Kidney epithelial cell (primary cell): ENCODE measurements at regions not wholly inside any gene's neighbourhood (a gene's known extent, or its start where the extent isn't known, plus 50 kb on each side); places are given as distances from the start of the nearest gene placed in this dataset.

Source experiments
- DNase-seq: peaks from one replicate; pipeline ENCODE4 v3.0.0-alpha.2; 2010; ENCODE audit warnings: low read depth
- H3K27me3 ChIP-seq: 2 replicates; pipeline ENCODE4 v1.6.0; 2011; ENCODE audit warnings: low read length; ENCODE audit not compliant: control insufficient read depth, insufficient read depth
- H3K36me3 ChIP-seq: 2 replicates; pipeline ENCODE4 v1.5.1; 2011; ENCODE audit warnings: low read length; ENCODE audit not compliant: control insufficient read depth, insufficient read depth
- H3K4me3 ChIP-seq: 2 replicates; pipeline ENCODE4 v1.5.1; 2011; ENCODE audit warnings: low read depth, mild to moderate bottlenecking, control low read depth, low read length
- CTCF ChIP-seq: IDR thresholded peaks from 2 replicates; pipeline ENCODE4 v1.5.1; 2011; ENCODE audit warnings: mild to moderate bottlenecking, moderate library complexity, low read length, control low read depth, inconsistent platforms; ENCODE audit not compliant: insufficient read depth, poor library complexity, severe bottlenecking

DNA sequence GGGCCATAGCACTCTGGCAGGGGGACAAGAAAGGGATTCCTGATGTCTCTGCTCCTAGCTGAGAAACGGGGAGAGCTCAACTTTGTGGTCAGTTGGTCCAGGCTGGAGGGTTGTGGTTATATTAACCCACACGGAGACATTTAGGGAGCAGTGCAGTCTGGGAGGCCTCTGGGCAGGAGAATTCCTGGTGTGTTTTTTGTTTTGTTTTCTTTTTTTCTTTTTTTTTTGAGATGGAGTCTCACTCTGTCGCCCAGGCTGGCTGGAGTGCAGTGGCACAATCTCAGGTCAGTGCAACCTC lies 88.0 kb upstream of the SHISAL1 start:
- no peak for DNase-seq
- TF ChIP-seq CTCF = no peak
- no peak overlapping the region for H3K4me3 ChIP-seq

DNA sequence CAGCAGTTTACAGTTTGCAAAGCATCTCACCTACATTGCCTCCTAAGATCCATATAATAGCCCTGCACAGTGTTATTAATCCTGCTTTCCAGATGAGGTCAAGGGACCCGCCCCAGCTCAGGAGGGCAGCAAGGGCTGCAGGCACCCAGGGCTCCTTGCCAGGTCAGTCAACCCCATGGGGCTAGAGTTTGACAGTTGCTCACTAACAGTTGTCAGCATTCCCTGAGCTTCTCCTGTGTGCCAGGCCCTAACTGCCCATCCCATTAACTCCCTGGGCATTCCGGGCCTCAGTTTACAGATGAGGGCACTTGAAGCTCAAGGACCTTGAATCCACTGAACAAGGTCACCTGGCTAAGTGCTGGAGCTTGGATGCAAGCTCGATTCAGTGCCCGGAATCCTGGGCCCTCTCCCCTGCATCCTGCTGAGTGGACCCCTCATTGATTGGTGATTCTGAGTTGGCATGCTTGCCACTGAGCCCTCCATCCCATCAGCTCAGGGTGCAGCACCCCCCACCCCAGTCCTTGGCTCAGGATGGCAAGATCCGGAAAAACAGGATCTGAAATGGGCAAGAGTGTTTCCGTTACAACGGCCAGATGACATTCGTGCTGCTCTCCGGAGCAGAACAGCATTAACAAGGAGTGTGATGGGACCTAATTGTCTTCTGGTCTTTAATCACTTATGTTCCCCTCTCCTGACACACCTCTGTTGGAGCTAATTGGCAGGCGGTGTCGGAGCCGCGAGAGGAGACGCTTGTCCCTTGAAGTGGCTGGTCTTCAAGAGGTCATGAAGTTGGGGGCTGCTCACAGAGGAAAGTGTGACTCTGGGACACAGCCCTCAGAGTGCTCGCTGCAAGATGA lies 87.4 kb upstream of the SHISAL1 start:
- no peak for TF ChIP-seq CTCF
- Histone ChIP-seq H3K36me3 (no peaks in the 10 kb centered on the region), H3K27me3 (peaks cover 30% of the 10 kb centered on the region), H3K4me3 (no peak overlapping the region)
- no peak for DNase-seq

More for the DNA sequence above, 88.0 kb upstream of the SHISAL1 start:
- H3K27me3 ChIP-seq = peaks cover 26% of the 10 kb centered on the region
- H3K36me3 ChIP-seq = no peaks in the 10 kb centered on the region

DNA sequence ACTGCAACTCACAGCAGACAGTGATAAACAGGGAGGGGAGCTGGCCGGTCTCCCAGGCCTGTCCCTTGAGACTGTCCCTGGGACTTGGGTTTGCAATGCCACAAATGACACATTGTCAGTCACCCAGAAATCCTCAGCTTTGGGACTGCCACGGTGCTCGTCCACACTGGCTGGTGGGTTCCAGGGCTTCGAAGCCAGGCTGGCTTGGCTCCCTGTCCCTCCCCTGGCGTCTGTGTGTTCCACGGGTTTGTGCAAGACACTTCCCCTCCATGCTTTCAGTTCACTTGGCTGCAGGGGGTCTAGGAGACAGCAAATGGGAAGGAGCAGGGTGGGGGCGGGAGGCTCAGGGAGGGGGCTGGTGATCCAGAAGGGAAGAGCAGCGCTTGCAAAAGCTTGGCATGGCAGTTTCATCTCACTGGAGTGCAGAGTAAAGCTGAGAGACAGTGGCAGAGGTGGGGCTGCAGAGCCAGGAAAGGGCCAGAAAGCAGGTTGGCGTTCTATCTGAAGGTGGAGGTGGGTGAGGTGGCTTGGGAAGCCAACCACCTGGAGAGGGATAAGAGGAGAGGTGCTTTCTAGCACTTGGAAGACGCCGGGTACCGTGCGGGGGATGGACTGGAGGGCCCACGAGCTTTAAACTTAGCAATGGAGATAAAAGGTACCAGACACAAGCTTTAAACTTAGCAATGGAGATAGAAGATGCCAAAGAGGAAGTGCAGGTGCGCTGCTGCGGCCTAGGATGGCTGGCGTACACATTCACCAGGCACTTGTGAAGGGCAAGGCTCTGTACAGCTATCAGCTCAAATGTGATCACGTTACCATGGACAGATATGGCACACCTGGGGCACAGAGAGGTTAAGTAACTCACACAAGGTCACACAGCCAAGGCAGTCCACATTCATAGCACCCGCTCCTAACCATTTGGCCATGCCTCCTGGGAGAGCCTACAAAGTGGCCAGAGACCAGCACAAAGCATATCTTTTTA lies 86.4 kb upstream of the SHISAL1 start:
- H3K4me3 ChIP-seq = no peak overlapping the region
- no peaks in the 10 kb centered on the region for H3K36me3 ChIP-seq
- no peak for DNase-seq
- no peak for TF ChIP-seq CTCF
- peaks cover 40% of the 10 kb centered on the region for H3K27me3 ChIP-seq

DNA sequence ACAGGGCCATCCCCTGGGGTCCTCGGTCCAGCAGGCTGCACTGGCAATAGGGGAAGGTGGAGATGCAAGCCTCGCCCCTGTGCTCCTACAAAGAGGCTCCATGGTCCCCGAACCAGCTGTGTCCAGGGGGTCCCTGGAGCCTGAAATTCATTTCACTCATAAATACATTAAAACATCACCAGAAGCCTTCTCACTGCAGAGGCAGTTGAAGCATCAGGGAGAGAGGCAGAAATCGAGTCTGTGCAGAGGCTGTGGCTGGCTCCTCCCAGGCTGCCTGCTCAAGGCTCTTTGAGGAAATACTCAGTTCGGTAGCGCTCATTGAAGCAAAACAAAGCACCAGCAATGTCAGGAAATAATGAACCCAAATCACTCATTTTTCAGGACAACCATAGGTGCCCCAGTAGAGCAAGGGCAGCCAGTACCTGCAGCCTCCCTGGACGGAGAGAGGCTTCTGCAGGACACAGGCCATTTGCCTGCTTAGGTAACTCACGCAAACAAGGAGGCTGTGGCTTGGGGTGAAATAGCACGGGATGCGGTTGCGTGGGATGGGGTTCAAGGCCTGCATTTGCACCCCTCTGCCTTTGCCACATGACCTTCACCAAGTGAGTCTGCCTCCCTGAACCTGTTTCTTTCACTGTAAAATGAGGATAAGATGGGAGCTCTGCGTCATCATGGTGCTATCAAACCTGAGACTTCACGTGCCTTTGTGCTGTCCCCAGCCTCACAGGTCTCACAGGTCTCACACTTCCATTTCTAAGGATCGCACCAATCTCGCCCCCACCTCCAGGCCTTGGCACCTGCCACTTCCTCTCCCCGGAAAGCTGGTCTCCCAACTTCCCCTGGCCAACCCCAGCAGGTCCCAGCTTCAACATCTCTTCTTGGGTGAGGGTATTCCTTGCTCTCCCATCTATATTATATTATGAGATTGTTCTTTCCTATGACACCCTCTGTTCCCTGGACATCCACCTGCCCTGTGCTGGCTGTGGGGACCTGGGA lies 84.3 kb upstream of the SHISAL1 start:
- H3K4me3 ChIP-seq = no peak overlapping the region
- DNase-seq = no peak
- no peak for TF ChIP-seq CTCF
- H3K36me3 ChIP-seq = no peaks in the 10 kb centered on the region
- peaks cover 41% of the 10 kb centered on the region for H3K27me3 ChIP-seq

GRCh38 chr22:44396021-44396726 lies 83.4 kb upstream of the SHISAL1 start:
- Histone ChIP-seq H3K36me3 (no peaks in the 10 kb centered on the region), H3K4me3 (no peak overlapping the region), H3K27me3 (peaks cover 44% of the 10 kb centered on the region)
- no peak for TF ChIP-seq CTCF
- no peak for DNase-seq
